Small intestine (tissue), 7 donors: ENCODE measurements at regions not wholly inside any gene's neighbourhood (a gene's known extent, or its start where the extent isn't known, plus 50 kb on each side); places are given as distances from the start of the nearest gene placed in this dataset.

Experiments used
- DNase-seq, 2 donors: peaks; one replicate each; pipeline versions ENCODE4 v3.0.0 to v3.0.0-alpha.2; 2013
- FAIRE-seq: peaks from 2 replicates; lab custom pipeline; 2012; peaks lifted over from hg19 to GRCh38; lab: Jason Lieb, UNC
- H3K27ac ChIP-seq, 3 donors: one replicate each; pipeline ENCODE4 v1.5.1; 2013; ENCODE audit warnings: low read length in 2 of 3, mild to moderate bottlenecking in 2 of 3, control low read depth in 1 of 3, inconsistent platforms in 1 of 3, low read depth in 1 of 3, moderate library complexity in 1 of 3
- H3K27me3 ChIP-seq, 3 donors: one replicate each; pipeline ENCODE4 v1.6.1; 2013; ENCODE audit warnings: low read length in 3 of 3, inconsistent platforms in 1 of 3; ENCODE audit not compliant: control insufficient read depth in 3 of 3, insufficient read depth in 3 of 3
- H3K36me3 ChIP-seq, 3 donors: one replicate each; pipeline ENCODE4 v1.6.1; 2013; ENCODE audit warnings: low read length in 3 of 3, inconsistent platforms in 1 of 3, low read depth in 1 of 3, mild to moderate bottlenecking in 1 of 3, moderate library complexity in 1 of 3; ENCODE audit not compliant: control insufficient read depth in 3 of 3, insufficient read depth in 2 of 3
- H3K4me1 ChIP-seq, 3 donors: one replicate each; pipeline ENCODE4 v1.6.1; 2013; ENCODE audit warnings: low read length in 2 of 3, inconsistent platforms in 1 of 3, low read depth in 1 of 3, mild to moderate bottlenecking in 1 of 3, moderate library complexity in 1 of 3; ENCODE audit not compliant: control insufficient read depth in 3 of 3, insufficient read depth in 2 of 3
- H3K4me3 ChIP-seq, 3 donors: one replicate each; pipeline ENCODE4 v1.5.1; 2013; ENCODE audit warnings: low read length in 3 of 3, control low read depth in 1 of 3, inconsistent platforms in 1 of 3, low read depth in 1 of 3, mild to moderate bottlenecking in 1 of 3, moderate library complexity in 1 of 3
- H3K9me3 ChIP-seq, 2 donors: one replicate each; pipeline ENCODE4 v1.6.1; 2013; ENCODE audit warnings: low read depth in 1 of 2, low read length in 1 of 2; ENCODE audit not compliant: control insufficient read depth in 2 of 2, insufficient read depth in 1 of 2
- WGBS, 3 donors: extraction: QIAGEN DNeasy Blood & Tissue Kit; methylation state at CpG; one replicate each; pipeline ENCODE4 v1.1.7; 2013; 5-methylcytosine and 5-hydroxymethylcytosine counted together
- donor health status: healthy with polysubstance abuse.
- donor health status: control.
- donor health status: control.
- donor health status: Bipolar disorder and iron deficiency.
- donor health status: healthy.

- no peaks in the 10 kb centered on the region for H3K36me3 ChIP-seq
- WGBS, 3 donors, result 56 to 60% (median 56%) methylated on average over 4 of the region's 4 CpGs
- DNase-seq (no peak), FAIRE-seq (no peak)
- no peak overlapping the region for H3K4me3 ChIP-seq
- no peaks in the 10 kb centered on the region for H3K27me3 ChIP-seq
- no peaks in the 10 kb centered on the region for H3K9me3 ChIP-seq
- H3K4me1 ChIP-seq, result no peaks in the 10 kb centered on the region
- no peak overlapping the region for H3K27ac ChIP-seq
Observed at GRCh38 chr5:175275097-175275496, 168.9 kb downstream of the DRD1 start.

GRCh38 chr5:175274171-175274570 is 169.8 kb downstream of the DRD1 start:
- Histone ChIP-seq H3K27ac (no peak overlapping the region), H3K4me1 (no peaks in the 10 kb centered on the region), H3K9me3 (no peaks in the 10 kb centered on the region), H3K27me3 (no peaks in the 10 kb centered on the region), H3K4me3 (no peak overlapping the region), H3K36me3 (no peaks in the 10 kb centered on the region)
- FAIRE-seq (no peak), DNase-seq (no peak)

GRCh38 chr5:175264406-175264805 is 179.6 kb downstream of the DRD1 start:
- Histone ChIP-seq H3K27ac (no peak overlapping the region), H3K4me3 (no peak overlapping the region), H3K27me3 (no peaks in the 10 kb centered on the region), H3K36me3 (no peaks in the 10 kb centered on the region), H3K4me1 (no peaks in the 10 kb centered on the region), H3K9me3 (no peaks in the 10 kb centered on the region)
- DNase-seq (no peak), FAIRE-seq (no peak)
- 34 to 53% (median 48%) methylated on average over 2 of the region's 2 CpGs for WGBS, 3 donors

- 83 to 87% (median 85%) methylated on average over 3 of the region's 3 CpGs for WGBS, 3 donors
- H3K9me3 ChIP-seq, result no peaks in the 10 kb centered on the region
- FAIRE-seq (no peak), DNase-seq (no peak)
- H3K4me1 ChIP-seq, result no peaks in the 10 kb centered on the region
- no peaks in the 10 kb centered on the region for H3K36me3 ChIP-seq
- no peaks in the 10 kb centered on the region for H3K27me3 ChIP-seq
- no peak overlapping the region for H3K27ac ChIP-seq
- no peak overlapping the region for H3K4me3 ChIP-seq
Observed at GRCh38 chr5:175263776-175264175, 180.2 kb downstream of the DRD1 start.

GRCh38 chr5:175261526-175261925 is 182.5 kb downstream of the DRD1 start:
- H3K27me3 ChIP-seq, result no peaks in the 10 kb centered on the region
- no peak overlapping the region for H3K4me3 ChIP-seq
- no peak for DNase-seq
- peaks cover 0 to 3% (median 0%) of the 10 kb centered on the region in 3 donors for H3K4me1 ChIP-seq
- FAIRE-seq, result no peak
- H3K36me3 ChIP-seq, result no peaks in the 10 kb centered on the region
- H3K27ac ChIP-seq, result no peak overlapping the region
- 74 to 82% (median 76%) methylated on average over 4 of the region's 4 CpGs for WGBS, 3 donors
- H3K9me3 ChIP-seq, result no peaks in the 10 kb centered on the region

GRCh38 chr5:175261037-175261436 is 182.9 kb downstream of the DRD1 start:
- 75 to 84% (median 78%) methylated on average over 6 of the region's 6 CpGs for WGBS, 3 donors
- H3K4me3 ChIP-seq, result no peak overlapping the region
- no peaks in the 10 kb centered on the region for H3K9me3 ChIP-seq
- H3K36me3 ChIP-seq, result no peaks in the 10 kb centered on the region
- no peaks in the 10 kb centered on the region for H3K27me3 ChIP-seq
- H3K27ac ChIP-seq, result no peak overlapping the region
- DNase-seq (no peak), FAIRE-seq (no peak)
- peaks cover 0 to 3% (median 0%) of the 10 kb centered on the region in 3 donors for H3K4me1 ChIP-seq

GRCh38 chr5:175257847-175258194 is 186.2 kb downstream of the DRD1 start:
- Histone ChIP-seq H3K4me1 (peaks cover 0 to 3% (median 0%) of the 10 kb centered on the region in 3 donors), H3K27ac (no peak overlapping the region), H3K27me3 (no peaks in the 10 kb centered on the region), H3K36me3 (no peaks in the 10 kb centered on the region), H3K4me3 (no peak overlapping the region), H3K9me3 (no peaks in the 10 kb centered on the region)
- WGBS, 3 donors, result 76 to 81% (median 81%) methylated on average over 1 of the region's 1 CpG
- no peak for DNase-seq
- no peak for FAIRE-seq

GRCh38 chr5:175257128-175257846 is 186.7 kb downstream of the DRD1 start:
- WGBS, 3 donors, result 70 to 87% (median 73%) methylated on average over 4 of the region's 4 CpGs
- FAIRE-seq, result no peak
- Histone ChIP-seq H3K36me3 (no peaks in the 10 kb centered on the region), H3K4me3 (no peak overlapping the region), H3K9me3 (no peaks in the 10 kb centered on the region), H3K4me1 (peaks cover 0 to 3% (median 0%) of the 10 kb centered on the region in 3 donors), H3K27ac (no peak overlapping the region), H3K27me3 (no peaks in the 10 kb centered on the region)
- no peak for DNase-seq

GRCh38 chr5:175254155-175254554 is 189.8 kb downstream of the DRD1 start:
- DNase-seq (no peak), FAIRE-seq (no peak)
- H3K36me3 ChIP-seq, result no peaks in the 10 kb centered on the region
- no peaks in the 10 kb centered on the region for H3K9me3 ChIP-seq
- H3K4me1 ChIP-seq, result peaks cover 0 to 3% (median 0%) of the 10 kb centered on the region in 3 donors
- H3K27ac ChIP-seq, result peak overlapping the region in 1 of 3 donors; percentile 59
- no peak overlapping the region for H3K4me3 ChIP-seq
- 16 to 24% (median 22%) methylated on average over 1 of the region's 1 CpG for WGBS, 3 donors
- H3K27me3 ChIP-seq, result no peaks in the 10 kb centered on the region
